Pancreas (tissue), 10 donors: ENCODE measurements at regions not wholly inside any gene's neighbourhood (a gene's known extent, or its start where the extent isn't known, plus 50 kb on each side); places are given as distances from the start of the nearest gene placed in this dataset.
"Not testable (repeated sequence)": the region's sequence is repeated elsewhere in the genome, so short reads cannot be mapped to it uniquely, and the experiment has no call there.

Source experiments
- ATAC-seq, 4 donors: fragments of 200-7000 bp; cut with Tn5 transposase; one replicate each; pipeline versions ENCODE4 v1.8.0 to v1.9.1; 2020; ENCODE audit warnings: mild to moderate bottlenecking in 4 of 4, moderate library complexity in 4 of 4
- DNase-seq, 6 donors: peaks; one replicate each; pipeline ENCODE4 v3.0.0-alpha.2; 2020
- FAIRE-seq: peaks from 2 replicates; lab custom pipeline; 2012; peaks lifted over from hg19 to GRCh38; lab: Jason Lieb, UNC
- H3K27ac ChIP-seq, 4 donors: fragments of 200-600 bp; sonication (generic); 1 replicate in 3 of 4; 2 replicates in 1 of 4; pipeline versions ENCODE4 v1.5.0 to v1.8.0; 2020
- H3K27me3 ChIP-seq, 4 donors: fragments of 200-600 bp; one replicate each; pipeline ENCODE4 v1.8.0; 2021
- H3K36me3 ChIP-seq, 3 donors: fragments of 200-600 bp; sonication (generic) in 1 of 3; one replicate each; pipeline versions ENCODE4 v1.5.0 to v1.8.0; 2020 to 2021
- H3K4me1 ChIP-seq, 3 donors: fragments of 200-600 bp; one replicate each; pipeline ENCODE4 v1.8.0; 2021
- H3K4me3 ChIP-seq, 4 donors: fragments of 200-600 bp; sonication (generic) in 2 of 4; one replicate each; pipeline versions ENCODE4 v1.5.0 to v1.8.0; 2020 to 2021
- H3K9me3 ChIP-seq, 4 donors: fragments of 200-600 bp; one replicate each; pipeline ENCODE4 v1.8.0; 2021
- CTCF ChIP-seq, 4 donors: fragments of 200-600 bp; sonication (generic) in 3 of 4; IDR thresholded peaks; one replicate each; pipeline versions ENCODE4 v1.5.0 to v1.8.0; 2021; ENCODE audit warnings: antibody characterized with exemption in 4 of 4
- WGBS, 2 donors: extraction: QIAGEN DNeasy Blood & Tissue Kit; methylation state at CpG; one replicate each; pipeline ENCODE4 v1.1.7; 2013; 5-methylcytosine and 5-hydroxymethylcytosine counted together
- intact Hi-C, 3 donors: fragments of 100-400 bp; cut with DNase I; formaldehyde crosslinking; loops; one replicate each; pipeline versions ENCODE4 v1.11.1 to v1.14.2; 2022
- donor health status: healthy with polysubstance abuse.
- donor health status: DM: no; HTN: no; CAD: no; lungs with moderate emphysema.
- donor health status: DM: no; HTN: no; CAD: no.
- donor health status: control.
- donor health status: control.
- donor health status: Bipolar disorder and iron deficiency.
- donor health status: DM: yes; HTN: yes; CAD: no.
- donor health status: DM: no; HTN: no; CAD: no.
- donor health status: DM: no; HTN: no; CAD: no.
- donor health status: DM: yes; HTN: yes; CAD: no.

DNA sequence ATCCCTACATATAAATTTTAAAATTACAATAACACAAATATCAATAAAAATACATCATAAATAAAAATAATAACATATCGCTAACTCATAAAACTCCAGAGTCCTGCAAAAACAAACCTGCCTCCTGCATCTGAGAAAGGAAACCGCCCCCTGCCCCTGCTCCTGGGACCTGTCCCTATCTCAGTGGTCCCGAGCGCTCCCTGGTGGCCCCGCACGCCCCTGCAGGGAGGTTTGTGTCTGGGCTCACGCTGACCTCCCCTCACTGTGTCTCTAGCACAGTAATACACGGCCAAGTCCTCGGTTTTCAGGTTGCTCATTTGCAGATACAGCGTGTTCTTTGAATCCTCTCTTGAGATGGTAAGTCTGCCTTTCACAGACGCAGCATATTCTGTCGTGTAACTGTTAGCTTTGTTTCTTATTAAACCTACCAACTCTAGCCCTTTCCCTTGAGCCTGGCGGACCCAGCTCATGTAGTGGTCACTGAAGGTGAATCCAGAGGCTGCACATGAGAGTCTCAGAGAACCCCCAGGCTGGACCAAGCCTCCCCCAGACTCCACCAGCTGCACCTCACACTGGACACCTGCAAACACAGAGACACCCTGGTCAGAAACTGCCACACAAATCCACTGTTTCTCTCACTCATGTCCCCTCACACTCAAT, 554.1 kb downstream of the GOLGA6L6 start:
- DNase-seq (peak in 1 of 6 donors; percentile 32), ATAC-seq (no peak), FAIRE-seq (no peak)
- Histone ChIP-seq H3K9me3 (no peaks in the 10 kb centered on the region), H3K27me3 (no peaks in the 10 kb centered on the region), H3K4me1 (no peaks in the 10 kb centered on the region), H3K36me3 (no peaks in the 10 kb centered on the region), H3K27ac (no peak overlapping the region), H3K4me3 (no peak overlapping the region)
- WGBS, 2 donors = 16 to 26% methylated on average over 13 of the region's 13 CpGs
- intact Hi-C loops = no loop called here
- TF ChIP-seq CTCF (IDR thresholded peaks at IDR 0.05) = no peak

GRCh38 chr15:19984101-19984500, 557.5 kb downstream of the GOLGA6L6 start:
- FAIRE-seq (no peak), DNase-seq (no peak), ATAC-seq (no peak)
- H3K4me1 ChIP-seq = no peaks in the 10 kb centered on the region
- no peaks in the 10 kb centered on the region for H3K9me3 ChIP-seq
- no peaks in the 10 kb centered on the region for H3K36me3 ChIP-seq
- no peak for TF ChIP-seq CTCF (IDR thresholded peaks at IDR 0.05)
- H3K27ac ChIP-seq = no peak overlapping the region
- 18 to 31% methylated on average over 1 of the region's 1 CpG for WGBS, 2 donors
- no peak overlapping the region for H3K4me3 ChIP-seq
- H3K27me3 ChIP-seq = no peaks in the 10 kb centered on the region
- intact Hi-C loops = no loop called here

GRCh38 chr15:19974998-19975397, 566.6 kb downstream of the GOLGA6L6 start:
- intact Hi-C loops = no loop called here
- Histone ChIP-seq H3K27me3 (no peaks in the 10 kb centered on the region), H3K27ac (no peak overlapping the region), H3K4me3 (no peak overlapping the region), H3K36me3 (no peaks in the 10 kb centered on the region), H3K4me1 (no peaks in the 10 kb centered on the region), H3K9me3 (no peaks in the 10 kb centered on the region)
- DNase-seq = no peak
- no peak for ATAC-seq
- WGBS, 2 donors = 55 to 59% methylated on average over 2 of the region's 2 CpGs
- FAIRE-seq = no peak
- no peak for TF ChIP-seq CTCF (IDR thresholded peaks at IDR 0.05)

DNA sequence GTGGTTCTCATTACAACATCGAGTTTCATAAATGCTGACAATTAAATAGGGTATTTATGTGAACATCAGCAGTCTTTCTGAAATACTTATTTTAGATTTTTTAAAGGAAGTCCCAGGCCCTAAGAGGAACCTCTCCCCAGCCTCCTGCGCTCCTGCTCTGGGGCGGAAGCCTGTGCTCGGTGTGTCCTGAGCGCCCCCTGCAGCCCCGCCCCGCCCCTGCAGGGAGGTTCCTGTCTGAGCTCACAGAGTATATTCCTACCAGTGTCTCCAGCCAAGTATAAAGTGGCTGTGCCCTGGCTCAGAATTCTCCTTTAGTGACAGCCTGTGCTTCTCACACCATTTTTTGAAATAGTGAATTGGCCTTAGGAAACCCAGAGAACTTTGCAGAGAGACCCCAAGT, 567.9 kb downstream of the GOLGA6L6 start:
- no peak for ATAC-seq
- WGBS, 2 donors = 14% methylated on average over 7 of the region's 7 CpGs

DNA sequence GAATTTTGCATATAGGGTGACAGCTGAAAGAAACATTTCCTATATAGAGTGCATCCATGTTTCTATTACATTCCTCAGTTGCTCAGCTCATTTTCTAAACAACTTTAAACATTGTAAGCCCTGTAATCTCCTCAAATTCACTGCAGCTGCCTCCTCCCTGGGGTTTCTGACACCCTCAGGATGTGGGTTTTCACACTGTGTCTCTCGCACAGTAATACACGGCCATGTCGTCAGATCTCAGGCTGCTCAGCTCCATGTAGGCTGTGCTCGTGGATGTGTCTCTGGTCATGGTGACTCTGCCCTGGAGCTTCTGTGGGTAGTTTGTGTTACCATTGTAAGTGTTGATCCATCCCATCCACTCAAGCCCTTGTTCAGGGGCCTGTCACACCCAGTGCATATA, 569.0 kb downstream of the GOLGA6L6 start:
- ATAC-seq, H3K4me3 ChIP-seq, H3K36me3 ChIP-seq, DNase-seq, FAIRE-seq, intact Hi-C loops, H3K27me3 ChIP-seq, H3K9me3 ChIP-seq, H3K4me1 ChIP-seq, H3K27ac ChIP-seq: not testable (repeated sequence)
- 65 to 80% methylated on average over 4 of the region's 4 CpGs for WGBS, 2 donors

More for the DNA sequence above, 567.9 kb downstream of the GOLGA6L6 start:
- intact Hi-C loops = no loop called here
- FAIRE-seq = no peak
- TF ChIP-seq CTCF (IDR thresholded peaks at IDR 0.05) = no peak
- H3K9me3 ChIP-seq = no peaks in the 10 kb centered on the region
- H3K4me3 ChIP-seq = no peak overlapping the region
- no peaks in the 10 kb centered on the region for H3K4me1 ChIP-seq
- no peak overlapping the region for H3K27ac ChIP-seq
- DNase-seq = no peak
- H3K27me3 ChIP-seq = no peaks in the 10 kb centered on the region
- H3K36me3 ChIP-seq = no peaks in the 10 kb centered on the region

- H3K27ac ChIP-seq, intact Hi-C loops, DNase-seq, H3K4me3 ChIP-seq, H3K4me1 ChIP-seq, H3K9me3 ChIP-seq, ATAC-seq, H3K27me3 ChIP-seq, FAIRE-seq, H3K36me3 ChIP-seq: not testable (repeated sequence)
Observed at GRCh38 chr15:19965574-19965973, 576.0 kb downstream of the GOLGA6L6 start.

- 32 to 49% methylated on average over 1 of the region's 1 CpG for WGBS, 2 donors
- H3K9me3 ChIP-seq, ATAC-seq, H3K36me3 ChIP-seq, DNase-seq, H3K4me3 ChIP-seq, H3K27ac ChIP-seq, H3K4me1 ChIP-seq, H3K27me3 ChIP-seq, FAIRE-seq, intact Hi-C loops: not testable (repeated sequence)
Observed at GRCh38 chr15:19964480-19964879, 577.1 kb downstream of the GOLGA6L6 start.
